ENCODE measurements at regions not wholly inside any gene's neighbourhood (a gene's known extent, or its start where the extent isn't known, plus 50 kb on each side); places are given as distances from the start of the nearest gene placed in this dataset.
"Not testable (repeated sequence)": the region's sequence is repeated elsewhere in the genome, so short reads cannot be mapped to it uniquely, and the experiment has no call there.

GRCh38 chrX:112947981-112948615 is 107.5 kb upstream of the AMOT start:
- H3K4me1 ChIP-seq (ENCODE audit: control insufficient read depth, insufficient read depth, low read length) = no peaks in the 10 kb centered on the region
- no peaks in the 10 kb centered on the region for H3K9me3 ChIP-seq (ENCODE audit: control insufficient read depth, insufficient read depth, low read length)
- no peaks in the 10 kb centered on the region for H3K36me3 ChIP-seq (ENCODE audit: control insufficient read depth, insufficient read depth, low read length)
- no peak overlapping the region for H3K9ac ChIP-seq (ENCODE audit: low read depth, low read length)
- no peak overlapping the region for H3K4me3 ChIP-seq (ENCODE audit: low read depth, low read length)
- no peak overlapping the region for H3K27ac ChIP-seq (ENCODE audit: low read depth, low read length)
- H3K27me3 ChIP-seq (ENCODE audit: control insufficient read depth, insufficient read depth, low read length) = peaks cover 19% of the 10 kb centered on the region; the same call in 1 of the 2 replicates

GRCh38 chrX:112946227-112946626 is 105.6 kb upstream of the AMOT start:
- Histone ChIP-seq H3K27ac (ENCODE audit: low read depth, low read length) (no peak overlapping the region), H3K4me1 (ENCODE audit: control insufficient read depth, insufficient read depth, low read length) (no peaks in the 10 kb centered on the region), H3K4me3 (ENCODE audit: low read depth, low read length) (no peak overlapping the region), H3K36me3 (ENCODE audit: control insufficient read depth, insufficient read depth, low read length) (no peaks in the 10 kb centered on the region), H3K9ac (ENCODE audit: low read depth, low read length) (no peak overlapping the region), H3K27me3 (ENCODE audit: control insufficient read depth, insufficient read depth, low read length) (peaks cover 19% of the 10 kb centered on the region; the same call in 1 of the 2 replicates), H3K9me3 (ENCODE audit: control insufficient read depth, insufficient read depth, low read length) (no peaks in the 10 kb centered on the region)

- Histone ChIP-seq H3K4me1 (ENCODE audit: control insufficient read depth, insufficient read depth, low read length) (no peaks in the 10 kb centered on the region), H3K27ac (ENCODE audit: low read depth, low read length) (no peak overlapping the region), H3K9me3 (ENCODE audit: control insufficient read depth, insufficient read depth, low read length) (no peaks in the 10 kb centered on the region), H3K9ac (ENCODE audit: low read depth, low read length) (no peak overlapping the region), H3K4me3 (ENCODE audit: low read depth, low read length) (no peak overlapping the region), H3K36me3 (ENCODE audit: control insufficient read depth, insufficient read depth, low read length) (no peaks in the 10 kb centered on the region), H3K27me3 (ENCODE audit: control insufficient read depth, insufficient read depth, low read length) (peaks cover 19% of the 10 kb centered on the region; the same call in 1 of the 2 replicates)
These were observed 105.2 kb upstream of the AMOT start for GRCh38 chrX:112945826-112946225.

GRCh38 chrX:112941209-112941837 is 100.7 kb upstream of the AMOT start:
- no peaks in the 10 kb centered on the region for H3K36me3 ChIP-seq (ENCODE audit: control insufficient read depth, insufficient read depth, low read length)
- H3K9ac ChIP-seq (ENCODE audit: low read depth, low read length) = no peak overlapping the region
- no peak overlapping the region for H3K27ac ChIP-seq (ENCODE audit: low read depth, low read length)

GRCh38 chrX:112935029-112935428 is 94.4 kb upstream of the AMOT start:
- Histone ChIP-seq H3K4me3 (ENCODE audit: low read depth, low read length) (no peak overlapping the region), H3K9me3 (ENCODE audit: control insufficient read depth, insufficient read depth, low read length) (no peaks in the 10 kb centered on the region), H3K27me3 (ENCODE audit: control insufficient read depth, insufficient read depth, low read length) (peaks cover 12% of the 10 kb centered on the region), H3K27ac (ENCODE audit: low read depth, low read length) (no peak overlapping the region), H3K36me3 (ENCODE audit: control insufficient read depth, insufficient read depth, low read length) (no peaks in the 10 kb centered on the region), H3K4me1 (ENCODE audit: control insufficient read depth, insufficient read depth, low read length) (peaks cover 22% of the 10 kb centered on the region), H3K9ac (ENCODE audit: low read depth, low read length) (no peak overlapping the region)

More at GRCh38 chrX:112941209-112941837, 100.7 kb upstream of the AMOT start:
- Histone ChIP-seq H3K27me3 (ENCODE audit: control insufficient read depth, insufficient read depth, low read length) (no peaks in the 10 kb centered on the region), H3K4me1 (ENCODE audit: control insufficient read depth, insufficient read depth, low read length) (no peaks in the 10 kb centered on the region), H3K9me3 (ENCODE audit: control insufficient read depth, insufficient read depth, low read length) (no peaks in the 10 kb centered on the region), H3K4me3 (ENCODE audit: low read depth, low read length) (no peak overlapping the region)

GRCh38 chrX:112931900-112932299 is 91.3 kb upstream of the AMOT start:
- Histone ChIP-seq H3K27me3 (ENCODE audit: control insufficient read depth, insufficient read depth, low read length) (peaks cover 12% of the 10 kb centered on the region), H3K9ac (ENCODE audit: low read depth, low read length) (no peak overlapping the region), H3K4me1 (ENCODE audit: control insufficient read depth, insufficient read depth, low read length) (peaks cover 22% of the 10 kb centered on the region), H3K36me3 (ENCODE audit: control insufficient read depth, insufficient read depth, low read length) (no peaks in the 10 kb centered on the region), H3K4me3 (ENCODE audit: low read depth, low read length) (no peak overlapping the region), H3K9me3 (ENCODE audit: control insufficient read depth, insufficient read depth, low read length) (no peaks in the 10 kb centered on the region), H3K27ac (ENCODE audit: low read depth, low read length) (no peak overlapping the region)

GRCh38 chrX:112931478-112931877 is 90.8 kb upstream of the AMOT start:
- Histone ChIP-seq H3K4me3 (ENCODE audit: low read depth, low read length) (no peak overlapping the region), H3K36me3 (ENCODE audit: control insufficient read depth, insufficient read depth, low read length) (no peaks in the 10 kb centered on the region), H3K27ac (ENCODE audit: low read depth, low read length) (no peak overlapping the region), H3K27me3 (ENCODE audit: control insufficient read depth, insufficient read depth, low read length) (peaks cover 12% of the 10 kb centered on the region), H3K4me1 (ENCODE audit: control insufficient read depth, insufficient read depth, low read length) (peaks cover 22% of the 10 kb centered on the region), H3K9me3 (ENCODE audit: control insufficient read depth, insufficient read depth, low read length) (no peaks in the 10 kb centered on the region), H3K9ac (ENCODE audit: low read depth, low read length) (no peak overlapping the region)

GRCh38 chrX:112923381-112923780 is 82.8 kb upstream of the AMOT start:
- not testable (repeated sequence) for H3K4me3 ChIP-seq (ENCODE audit: low read depth, low read length); H3K9me3 ChIP-seq (ENCODE audit: control insufficient read depth, insufficient read depth, low read length); H3K9ac ChIP-seq (ENCODE audit: low read depth, low read length); H3K36me3 ChIP-seq (ENCODE audit: control insufficient read depth, insufficient read depth, low read length); H3K27ac ChIP-seq (ENCODE audit: low read depth, low read length); H3K27me3 ChIP-seq (ENCODE audit: control insufficient read depth, insufficient read depth, low read length); H3K4me1 ChIP-seq (ENCODE audit: control insufficient read depth, insufficient read depth, low read length)

GRCh38 chrX:112913807-112914206 is 73.2 kb upstream of the AMOT start:
- Histone ChIP-seq H3K27ac (ENCODE audit: low read depth, low read length) (no peak overlapping the region), H3K4me3 (ENCODE audit: low read depth, low read length) (no peak overlapping the region), H3K36me3 (ENCODE audit: control insufficient read depth, insufficient read depth, low read length) (no peaks in the 10 kb centered on the region), H3K9ac (ENCODE audit: low read depth, low read length) (no peak overlapping the region), H3K4me1 (ENCODE audit: control insufficient read depth, insufficient read depth, low read length) (no peaks in the 10 kb centered on the region), H3K27me3 (ENCODE audit: control insufficient read depth, insufficient read depth, low read length) (no peaks in the 10 kb centered on the region), H3K9me3 (ENCODE audit: control insufficient read depth, insufficient read depth, low read length) (no peaks in the 10 kb centered on the region)

- no peak overlapping the region for H3K9ac ChIP-seq (ENCODE audit: low read depth, low read length)
- H3K4me3 ChIP-seq (ENCODE audit: low read depth, low read length) = no peak overlapping the region
- H3K27ac ChIP-seq (ENCODE audit: low read depth, low read length) = no peak overlapping the region
- 0 out of 2 replicates have a peak, but pooled peaks cover 2% of the 10 kb centered on the region for H3K27me3 ChIP-seq (ENCODE audit: control insufficient read depth, insufficient read depth, low read length)
- H3K9me3 ChIP-seq (ENCODE audit: control insufficient read depth, insufficient read depth, low read length) = no peaks in the 10 kb centered on the region
- H3K36me3 ChIP-seq (ENCODE audit: control insufficient read depth, insufficient read depth, low read length) = no peaks in the 10 kb centered on the region
- H3K4me1 ChIP-seq (ENCODE audit: control insufficient read depth, insufficient read depth, low read length) = no peaks in the 10 kb centered on the region
These were observed 69.8 kb upstream of the AMOT start for GRCh38 chrX:112910418-112910817.

- no peaks in the 10 kb centered on the region for H3K4me1 ChIP-seq (ENCODE audit: control insufficient read depth, insufficient read depth, low read length)
- H3K27me3 ChIP-seq (ENCODE audit: control insufficient read depth, insufficient read depth, low read length) = peaks cover 6% of the 10 kb centered on the region; the same call in 1 of the 2 replicates
- no peaks in the 10 kb centered on the region for H3K36me3 ChIP-seq (ENCODE audit: control insufficient read depth, insufficient read depth, low read length)
- H3K4me3 ChIP-seq (ENCODE audit: low read depth, low read length) = no peak overlapping the region
- H3K9ac ChIP-seq (ENCODE audit: low read depth, low read length) = no peak overlapping the region
- no peaks in the 10 kb centered on the region for H3K9me3 ChIP-seq (ENCODE audit: control insufficient read depth, insufficient read depth, low read length)
- no peak overlapping the region for H3K27ac ChIP-seq (ENCODE audit: low read depth, low read length)
These were observed 61.5 kb upstream of the AMOT start for GRCh38 chrX:112901869-112902725.
